GM21526 (cell line): ENCODE measurements at regions not wholly inside any gene's neighbourhood (a gene's known extent, or its start where the extent isn't known, plus 50 kb on each side); places are given as distances from the start of the nearest gene placed in this dataset.
"Not testable (repeated sequence)": the region's sequence is repeated elsewhere in the genome, so short reads cannot be mapped to it uniquely, and the experiment has no call there.

Experiments
- ATAC-seq: cut with Tn5 transposase; IDR thresholded peaks from one replicate; pipeline ENCODE4 v1.9.1; 2021; ENCODE audit warnings: moderate library complexity; ENCODE audit not compliant: unreplicated experiment, low FRiP score

GRCh38 chr4:34850968-34851367, 1393.3 kb downstream of the ARAP2 start:
- no peak for ATAC-seq

- ATAC-seq: no peak
Observed at GRCh38 chr4:34851411-34851810, 1392.9 kb downstream of the ARAP2 start.

- no peak for ATAC-seq
Observed at GRCh38 chr4:34854451-34854850, 1389.9 kb downstream of the ARAP2 start.

GRCh38 chr4:34861666-34862065, 1382.6 kb downstream of the ARAP2 start:
- no peak for ATAC-seq

GRCh38 chr4:34878961-34879360, 1365.4 kb downstream of the ARAP2 start:
- no peak for ATAC-seq

- ATAC-seq: no peak
Observed at GRCh38 chr4:34880246-34880645, 1364.1 kb downstream of the ARAP2 start.

- no peak for ATAC-seq
Observed at GRCh38 chr4:34891892-34892291, 1352.4 kb downstream of the ARAP2 start.

GRCh38 chr4:34893382-34893781, 1350.9 kb downstream of the ARAP2 start:
- ATAC-seq: no peak

GRCh38 chr4:34920032-34920431, 1324.3 kb downstream of the ARAP2 start:
- no peak for ATAC-seq

- no peak for ATAC-seq
Observed at GRCh38 chr4:34921391-34921790, 1322.9 kb downstream of the ARAP2 start.

- ATAC-seq: no peak
Observed at GRCh38 chr4:34922325-34922724, 1322.0 kb downstream of the ARAP2 start.

GRCh38 chr4:34932591-34932990, 1311.7 kb downstream of the ARAP2 start:
- ATAC-seq: no peak

GRCh38 chr4:34935739-34936138, 1308.6 kb downstream of the ARAP2 start:
- ATAC-seq: no peak

- no peak for ATAC-seq
Observed at GRCh38 chr4:34939073-34939472, 1305.2 kb downstream of the ARAP2 start.

- no peak for ATAC-seq
Observed at GRCh38 chr4:34943741-34944386, 1300.5 kb downstream of the ARAP2 start.

GRCh38 chr4:34950926-34951325, 1293.4 kb downstream of the ARAP2 start:
- ATAC-seq: no peak

- ATAC-seq: no peak
Observed at GRCh38 chr4:34953145-34953799, 1291.0 kb downstream of the ARAP2 start.

- no peak for ATAC-seq
Observed at GRCh38 chr4:34964613-34965012, 1279.7 kb downstream of the ARAP2 start.

GRCh38 chr4:34972189-34972588, 1272.1 kb downstream of the ARAP2 start:
- no peak for ATAC-seq

- ATAC-seq: no peak
Observed at GRCh38 chr4:34973650-34974312, 1270.5 kb downstream of the ARAP2 start.

- no peak for ATAC-seq
Observed at GRCh38 chr4:34974313-34974680, 1270.0 kb downstream of the ARAP2 start.

- not testable (repeated sequence) for ATAC-seq
Observed at GRCh38 chr4:35021222-35021621, 1223.1 kb downstream of the ARAP2 start.
